GM12872 (cell line): ENCODE measurements at regions not wholly inside any gene's neighbourhood (a gene's known extent, or its start where the extent isn't known, plus 50 kb on each side); places are given as distances from the start of the nearest gene placed in this dataset.

Experiments
- TF ChIP-seq, protein P1 (sequence below): IDR thresholded peaks from 3 replicates; pipeline ENCODE4 v1.5.1; 2011; ENCODE audit warnings: low read depth, mild to moderate bottlenecking, low read length, moderate library complexity; ENCODE audit not compliant: insufficient read depth

DNA sequence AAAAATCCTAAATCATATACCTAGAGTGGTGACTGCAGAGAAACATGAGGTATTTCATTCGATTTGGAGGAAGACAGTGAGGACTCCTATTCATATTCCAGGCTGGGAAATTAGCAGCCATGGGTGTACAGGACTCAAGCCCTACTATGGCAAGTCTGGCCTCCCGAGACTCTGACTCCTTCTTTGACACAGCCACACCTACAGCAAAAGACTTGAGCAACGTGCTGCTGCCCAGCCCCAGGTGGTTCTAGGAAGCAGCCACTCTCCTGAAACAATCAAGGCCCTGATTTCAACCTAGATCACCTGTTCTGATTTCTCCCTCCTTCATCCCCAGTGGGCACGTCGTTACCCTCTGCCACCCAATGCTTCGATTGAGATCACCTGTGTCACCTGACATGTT is 84.0 kb upstream of the ATP11B start:
- TF ChIP-seq, protein P1, sequence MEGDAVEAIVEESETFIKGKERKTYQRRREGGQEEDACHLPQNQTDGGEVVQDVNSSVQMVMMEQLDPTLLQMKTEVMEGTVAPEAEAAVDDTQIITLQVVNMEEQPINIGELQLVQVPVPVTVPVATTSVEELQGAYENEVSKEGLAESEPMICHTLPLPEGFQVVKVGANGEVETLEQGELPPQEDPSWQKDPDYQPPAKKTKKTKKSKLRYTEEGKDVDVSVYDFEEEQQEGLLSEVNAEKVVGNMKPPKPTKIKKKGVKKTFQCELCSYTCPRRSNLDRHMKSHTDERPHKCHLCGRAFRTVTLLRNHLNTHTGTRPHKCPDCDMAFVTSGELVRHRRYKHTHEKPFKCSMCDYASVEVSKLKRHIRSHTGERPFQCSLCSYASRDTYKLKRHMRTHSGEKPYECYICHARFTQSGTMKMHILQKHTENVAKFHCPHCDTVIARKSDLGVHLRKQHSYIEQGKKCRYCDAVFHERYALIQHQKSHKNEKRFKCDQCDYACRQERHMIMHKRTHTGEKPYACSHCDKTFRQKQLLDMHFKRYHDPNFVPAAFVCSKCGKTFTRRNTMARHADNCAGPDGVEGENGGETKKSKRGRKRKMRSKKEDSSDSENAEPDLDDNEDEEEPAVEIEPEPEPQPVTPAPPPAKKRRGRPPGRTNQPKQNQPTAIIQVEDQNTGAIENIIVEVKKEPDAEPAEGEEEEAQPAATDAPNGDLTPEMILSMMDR, result no peak

DNA sequence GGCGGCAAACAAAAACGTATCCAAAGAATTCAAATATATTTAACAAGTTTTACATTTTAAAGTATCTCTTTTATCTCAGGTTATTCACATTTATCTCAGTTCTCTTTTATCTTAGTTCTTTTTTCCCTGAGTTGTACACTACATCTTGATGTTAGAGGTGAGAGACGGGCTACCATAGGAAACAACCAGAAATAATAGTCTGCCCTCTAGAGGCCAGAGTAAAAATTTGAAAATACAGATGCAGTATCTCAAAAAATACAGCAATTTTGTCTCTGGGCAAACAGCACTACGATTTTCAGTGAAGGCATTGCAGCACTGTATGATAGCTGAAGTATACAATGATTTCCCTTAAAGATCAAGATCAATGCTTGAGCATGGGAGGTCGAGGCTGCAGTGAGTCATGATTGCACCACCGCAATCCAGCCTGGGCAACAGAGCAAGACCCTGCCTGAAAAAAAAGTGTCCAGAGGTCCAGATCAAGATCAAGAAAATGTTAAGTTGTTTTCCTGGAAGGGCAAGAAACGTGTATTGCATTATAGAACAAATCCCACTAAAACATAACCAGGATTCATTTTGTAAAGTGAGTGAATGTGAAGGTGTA is 82.6 kb upstream of the ATP11B start:
- TF ChIP-seq, protein P1, result peak; percentile 56

DNA sequence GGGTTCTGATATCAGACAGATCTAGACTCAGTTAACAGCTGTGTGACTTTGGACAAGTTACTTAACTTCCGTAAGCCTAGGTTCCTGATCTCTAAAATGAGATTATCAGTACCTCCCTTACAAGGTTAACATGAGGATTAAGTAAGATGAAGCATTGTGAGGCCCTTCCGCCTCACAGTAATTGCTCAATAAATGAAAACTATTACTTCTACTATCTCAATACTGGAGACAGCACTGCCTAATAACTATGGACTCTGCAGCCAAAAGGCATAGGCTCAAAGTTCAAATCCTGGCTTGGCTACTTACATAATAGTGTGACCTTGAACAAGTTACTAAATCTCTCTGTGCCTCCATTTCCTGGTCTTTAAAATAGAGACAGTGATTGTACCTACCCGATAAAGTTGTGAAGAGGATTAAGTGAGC is 82.0 kb upstream of the ATP11B start:
- TF ChIP-seq, protein P1, result no peak

DNA sequence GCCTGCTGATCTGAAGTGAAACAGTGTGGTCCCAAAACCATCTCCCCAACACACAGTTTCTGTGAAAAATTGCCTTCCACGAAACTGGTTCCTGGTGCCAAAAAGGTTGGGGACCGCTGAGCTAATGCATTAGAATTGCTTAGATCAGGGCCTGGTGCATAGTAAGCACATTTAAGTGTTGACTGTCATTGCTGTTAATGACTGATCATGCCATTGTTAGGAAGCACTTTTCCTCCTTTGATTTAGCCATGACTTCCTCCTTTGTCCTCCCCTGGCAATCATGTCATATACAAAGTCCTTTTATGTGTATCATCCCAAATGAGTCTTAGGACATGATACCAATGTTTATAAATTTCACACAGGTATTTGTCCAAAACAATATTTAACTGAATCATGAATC is 81.5 kb upstream of the ATP11B start:
- TF ChIP-seq, protein P1, result no peak

DNA sequence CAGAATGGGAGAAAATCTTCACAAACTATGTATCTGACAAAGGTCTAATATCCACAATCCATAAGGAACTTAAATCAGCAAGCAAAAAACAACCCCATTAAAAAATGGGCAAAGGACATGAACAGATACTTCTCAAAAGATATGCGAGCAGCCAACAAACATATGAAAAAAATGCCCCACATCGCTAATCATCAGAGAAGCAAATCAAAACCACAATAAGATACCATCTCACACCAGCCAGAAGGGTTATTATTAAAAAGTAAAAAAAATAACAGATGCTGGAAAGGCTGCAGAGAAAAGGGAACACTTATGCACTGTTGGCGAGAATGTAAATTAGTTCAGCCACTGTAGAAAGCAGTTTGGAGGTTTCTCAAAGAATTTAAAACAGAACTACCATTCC is 80.2 kb upstream of the ATP11B start:
- TF ChIP-seq, protein P1, result no peak

DNA sequence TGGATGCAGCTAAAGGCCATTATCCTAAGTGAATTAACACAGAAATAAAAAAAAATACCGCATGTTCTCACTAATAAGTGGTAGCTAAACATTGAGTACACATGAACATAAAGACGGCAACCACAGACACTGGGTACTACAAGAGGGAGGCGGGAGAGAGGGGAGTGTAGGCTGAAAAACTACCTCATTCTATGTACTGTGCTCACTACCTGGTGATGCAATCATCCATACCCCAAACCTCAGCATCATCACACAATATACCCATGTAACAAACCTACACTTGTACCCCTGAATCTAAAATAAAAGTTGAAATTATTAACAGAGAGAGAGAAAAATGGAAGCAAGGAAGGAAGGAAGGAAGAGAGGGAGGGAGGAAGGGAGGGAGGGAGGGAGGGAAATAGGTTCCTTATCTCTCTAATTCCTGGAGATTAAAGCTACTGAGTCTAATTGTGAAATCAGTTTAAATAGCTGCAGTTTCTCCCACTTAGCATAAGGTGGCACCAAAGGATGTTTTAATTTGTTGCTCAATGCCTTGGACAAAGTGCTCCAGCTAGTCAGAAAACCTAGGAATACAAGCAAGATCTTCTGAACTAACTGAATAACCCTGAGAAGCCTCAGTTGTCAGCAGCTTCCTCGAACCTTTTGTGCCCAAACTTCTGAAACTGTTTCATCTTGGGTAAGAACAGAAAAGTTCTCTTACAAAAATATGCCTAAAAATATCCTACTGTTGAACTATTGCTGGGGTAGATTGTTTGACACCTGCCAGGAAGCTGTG is 79.4 kb upstream of the ATP11B start:
- TF ChIP-seq, protein P1, result peak; percentile 61

DNA sequence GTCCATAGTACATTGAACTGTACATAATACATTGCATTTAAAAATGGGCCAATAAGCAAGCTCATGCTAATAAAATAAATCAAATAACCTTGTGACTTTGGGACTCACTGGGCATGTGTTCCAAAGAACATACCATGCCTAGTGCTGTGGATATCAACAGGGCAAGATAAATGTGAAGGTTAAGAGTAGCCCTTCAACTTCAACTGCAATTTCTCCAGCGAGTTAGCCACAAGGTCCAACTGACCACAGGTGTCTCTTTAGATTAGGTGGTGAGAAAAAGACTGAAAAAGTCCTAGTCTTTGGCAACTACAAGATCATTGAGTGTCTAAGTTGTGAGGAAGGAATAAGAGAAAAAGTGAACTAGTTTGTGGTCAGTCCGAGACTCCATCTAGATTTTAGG is 78.3 kb upstream of the ATP11B start:
- TF ChIP-seq, protein P1, result no peak
